GM23248 (cell line): ENCODE measurements at regions not wholly inside any gene's neighbourhood (a gene's known extent, or its start where the extent isn't known, plus 50 kb on each side); places are given as distances from the start of the nearest gene placed in this dataset.

Experiments
- EZH2 ChIP-seq: fragments of 200-600 bp; sonication (generic); IDR thresholded peaks from 2 replicates; pipeline ENCODE4 v1.6.1; 2018; ENCODE audit warnings: antibody characterized with exemption, mild to moderate bottlenecking; ENCODE audit not compliant: insufficient read depth, poor library complexity, severe bottlenecking
- EZH2phosphoT487 ChIP-seq: fragments of 200-600 bp; sonication (generic); IDR thresholded peaks from 2 replicates; pipeline ENCODE4 v1.6.1; 2018; ENCODE audit warnings: antibody characterized with exemption, moderate library complexity, mild to moderate bottlenecking, low read depth; ENCODE audit not compliant: insufficient read depth

DNA sequence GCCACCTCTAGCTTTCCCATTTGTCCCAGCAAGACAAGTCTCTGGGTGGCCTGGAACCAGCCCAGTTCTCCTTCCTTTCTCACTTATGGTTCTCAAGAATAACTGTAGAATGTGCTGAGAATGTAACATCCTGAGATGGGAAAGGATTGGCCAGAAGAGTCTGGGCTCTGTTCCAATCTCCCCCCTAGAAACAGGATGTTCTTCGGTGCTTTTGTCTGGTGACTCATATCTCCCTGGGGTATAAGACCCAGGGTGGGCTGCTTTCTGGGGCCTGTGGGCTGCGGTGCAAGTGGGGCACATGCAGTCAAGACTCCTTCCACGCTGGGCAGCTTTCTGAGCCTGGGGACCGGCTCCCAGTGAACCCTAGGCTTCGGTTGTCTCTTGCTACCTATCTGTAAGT, 251.2 kb upstream of the POU3F1 start:
- TF ChIP-seq EZH2 (no peak), EZH2phosphoT487 (no peak)
